ENCODE measurements at regions not wholly inside any gene's neighbourhood (a gene's known extent, or its start where the extent isn't known, plus 50 kb on each side); places are given as distances from the start of the nearest gene placed in this dataset.
A peak's percentile ranks its signal among the peaks of the same experiment; 100 is the strongest.
"Not testable (repeated sequence)": the region's sequence is repeated elsewhere in the genome, so short reads cannot be mapped to it uniquely, and the experiment has no call there.

DNA sequence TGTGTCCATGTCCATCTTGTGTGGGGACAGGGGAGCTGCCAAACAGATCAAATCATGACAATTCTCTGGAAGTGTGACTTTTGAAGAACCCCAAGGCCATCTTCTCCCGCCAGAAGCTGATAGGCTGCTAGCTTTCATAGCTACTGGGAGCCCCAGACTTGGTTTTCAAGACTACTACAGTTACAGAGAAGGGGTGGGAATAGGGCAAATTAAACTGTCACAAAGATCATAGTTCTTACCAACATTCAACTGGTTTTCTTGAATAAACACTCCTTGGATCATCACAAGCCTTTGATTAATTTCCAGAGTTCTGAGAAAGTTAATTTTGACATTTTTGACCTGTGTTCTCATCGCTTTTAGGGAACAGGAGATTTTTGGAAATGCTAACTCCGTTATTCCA lies 67.8 kb upstream of the FARP1 start:
- DNase-seq (ENCODE audit: low read depth), result no peak
- H3K4me3 ChIP-seq (replicated peaks; ENCODE audit: low read depth, low read length), result no peak overlapping the region
- TF ChIP-seq, protein P1, sequence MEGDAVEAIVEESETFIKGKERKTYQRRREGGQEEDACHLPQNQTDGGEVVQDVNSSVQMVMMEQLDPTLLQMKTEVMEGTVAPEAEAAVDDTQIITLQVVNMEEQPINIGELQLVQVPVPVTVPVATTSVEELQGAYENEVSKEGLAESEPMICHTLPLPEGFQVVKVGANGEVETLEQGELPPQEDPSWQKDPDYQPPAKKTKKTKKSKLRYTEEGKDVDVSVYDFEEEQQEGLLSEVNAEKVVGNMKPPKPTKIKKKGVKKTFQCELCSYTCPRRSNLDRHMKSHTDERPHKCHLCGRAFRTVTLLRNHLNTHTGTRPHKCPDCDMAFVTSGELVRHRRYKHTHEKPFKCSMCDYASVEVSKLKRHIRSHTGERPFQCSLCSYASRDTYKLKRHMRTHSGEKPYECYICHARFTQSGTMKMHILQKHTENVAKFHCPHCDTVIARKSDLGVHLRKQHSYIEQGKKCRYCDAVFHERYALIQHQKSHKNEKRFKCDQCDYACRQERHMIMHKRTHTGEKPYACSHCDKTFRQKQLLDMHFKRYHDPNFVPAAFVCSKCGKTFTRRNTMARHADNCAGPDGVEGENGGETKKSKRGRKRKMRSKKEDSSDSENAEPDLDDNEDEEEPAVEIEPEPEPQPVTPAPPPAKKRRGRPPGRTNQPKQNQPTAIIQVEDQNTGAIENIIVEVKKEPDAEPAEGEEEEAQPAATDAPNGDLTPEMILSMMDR (IDR thresholded peaks at IDR 0.05; ENCODE audit: low read length, missing control alignments), result no peak

DNA sequence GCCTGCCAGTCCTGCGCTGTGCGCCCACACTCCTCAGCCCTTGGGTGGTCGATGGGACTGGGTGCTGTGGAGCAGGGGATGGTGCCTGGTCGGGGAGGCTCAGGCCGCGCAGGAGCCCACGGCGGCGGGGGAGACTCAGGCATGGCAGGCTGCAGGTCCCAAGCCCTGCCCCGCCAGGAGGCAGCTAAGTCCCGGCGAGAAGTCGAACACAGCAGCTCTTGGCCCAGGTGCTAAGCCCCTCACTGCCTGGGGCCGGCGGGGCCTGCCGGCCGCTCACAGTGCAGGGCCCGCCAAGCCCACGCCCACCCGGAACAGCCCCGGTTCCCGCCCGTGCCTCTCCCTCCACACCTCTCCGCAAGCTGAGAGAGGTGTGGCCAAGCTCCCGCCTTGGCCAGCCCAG lies 66.6 kb upstream of the FARP1 start:
- not testable (repeated sequence) for DNase-seq (ENCODE audit: low read depth); H3K4me3 ChIP-seq (replicated peaks; ENCODE audit: low read depth, low read length)

DNA sequence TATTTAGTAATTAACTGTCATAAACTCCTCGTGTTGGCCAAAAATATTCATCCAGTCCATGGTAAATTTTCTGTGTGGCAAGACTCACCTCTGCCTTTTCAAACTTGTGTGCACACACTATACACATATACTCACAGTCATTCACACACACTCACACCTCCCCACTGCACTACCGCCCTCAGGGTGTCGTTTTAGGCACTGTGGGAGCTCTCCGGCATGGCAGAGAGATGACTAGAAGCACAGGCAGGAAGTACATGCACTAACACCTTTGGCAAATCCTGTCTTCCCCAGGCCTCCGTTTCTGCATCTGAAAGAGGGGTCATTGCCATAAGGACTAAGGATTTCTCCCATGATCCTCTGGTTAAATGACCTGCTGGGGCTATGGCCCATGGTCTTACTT lies 62.6 kb upstream of the FARP1 start:
- TF ChIP-seq, protein P1 (IDR thresholded peaks at IDR 0.05; ENCODE audit: low read length, missing control alignments), result no peak
- no peak for DNase-seq (ENCODE audit: low read depth)
- no peak overlapping the region for H3K4me3 ChIP-seq (replicated peaks; ENCODE audit: low read depth, low read length)

- DNase-seq (ENCODE audit: low read depth), result peak; percentile 90
- no peak overlapping the region for H3K4me3 ChIP-seq (replicated peaks; ENCODE audit: low read depth, low read length)
- TF ChIP-seq, protein P1 (IDR thresholded peaks at IDR 0.05; ENCODE audit: low read length, missing control alignments), result peak; percentile 25
Observed at GRCh38 chr13:98083507-98083906, 59.4 kb upstream of the FARP1 start.

DNA sequence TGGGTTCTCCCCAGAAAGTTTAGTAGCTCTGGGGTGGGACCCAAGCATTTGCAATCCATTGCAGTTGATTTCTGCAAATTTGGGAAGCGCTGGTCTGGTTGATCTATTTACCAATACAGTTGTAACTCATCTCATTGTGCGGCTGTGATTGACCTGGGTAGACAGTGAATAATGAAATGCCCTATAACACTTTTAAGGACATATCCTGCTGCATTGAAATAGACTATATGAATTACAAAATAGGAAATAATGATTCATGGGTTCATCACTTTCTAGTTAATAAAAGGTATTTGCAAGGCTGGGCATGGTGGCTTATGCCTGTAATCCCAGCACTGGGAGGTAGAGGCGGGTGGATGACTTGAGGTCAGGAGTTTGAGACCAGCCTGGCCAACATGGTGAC lies 59.0 kb upstream of the FARP1 start:
- no peak overlapping the region for H3K4me3 ChIP-seq (replicated peaks; ENCODE audit: low read depth, low read length)
- DNase-seq (ENCODE audit: low read depth), result peak; percentile 27
- TF ChIP-seq, protein P1 (IDR thresholded peaks at IDR 0.05; ENCODE audit: low read length, missing control alignments), result no peak

- no peak overlapping the region for H3K4me3 ChIP-seq (replicated peaks; ENCODE audit: low read depth, low read length)
- peak; percentile 68 for DNase-seq (ENCODE audit: low read depth)
- TF ChIP-seq, protein P1 (IDR thresholded peaks at IDR 0.05; ENCODE audit: low read length, missing control alignments), result no peak
Observed at GRCh38 chr13:98089246-98089645, 53.6 kb upstream of the FARP1 start.

GRCh38 chr13:98092888-98093287 lies 50.0 kb upstream of the FARP1 start:
- DNase-seq (ENCODE audit: low read depth), result no peak
- TF ChIP-seq, protein P1 (IDR thresholded peaks at IDR 0.05; ENCODE audit: low read length, missing control alignments), result no peak
- H3K4me3 ChIP-seq (replicated peaks; ENCODE audit: low read depth, low read length), result no peak overlapping the region

Data from fibroblast of pulmonary artery (primary cell).